A673 (cell line): ENCODE measurements at regions not wholly inside any gene's neighbourhood (a gene's known extent, or its start where the extent isn't known, plus 50 kb on each side); places are given as distances from the start of the nearest gene placed in this dataset.

Source experiments
- BruUV-seq: library from RNA; stranded (reverse); fragments of 400-500 nt; replicated peaks from 2 replicates; lab custom pipeline; 2021; lab: Mats Ljungman, UMichigan
- CTCF ChIA-PET: fragments of 300-600 bp; sonication (Branson Sonifier 250); formaldehyde crosslinking; loops from one replicate; lab custom pipeline; 2022; ENCODE audit warnings: antibody characterized with exemption; lab: Charles Lee
- POLR2A ChIA-PET: fragments of 300-600 bp; sonication (Branson Sonifier 250); formaldehyde crosslinking; loops from one replicate; lab custom pipeline; 2022; ENCODE audit warnings: antibody characterized with exemption; ENCODE audit not compliant: low non-redundant PET; lab: Charles Lee
- DNase-seq: peaks from one replicate; pipeline ENCODE4 v3.0.0-alpha.2; 2015; ENCODE audit warnings: low spot score
- H3K27ac ChIP-seq: fragments of 200-600 bp; sonication (generic); 2 replicates; pipeline ENCODE4 v1.5.1; 2016; ENCODE audit warnings: mixed run types, low read depth, mild to moderate bottlenecking, mixed read lengths, antibody characterized with exemption, low read length; ENCODE audit not compliant: poor library complexity, severe bottlenecking
- H3K27me3 ChIP-seq: fragments of 200-600 bp; sonication (generic); replicated peaks from 2 replicates; pipeline ENCODE4 v1.6.1; 2017; ENCODE audit warnings: mixed run types, low read depth, mild to moderate bottlenecking, mixed read lengths, antibody characterized with exemption, low read length; ENCODE audit not compliant: insufficient read depth, poor library complexity
- H3K36me3 ChIP-seq: fragments of 200-600 bp; sonication (generic); 2 replicates; pipeline ENCODE4 v1.6.1; 2016; ENCODE audit warnings: mixed run types, mild to moderate bottlenecking, mixed read lengths, antibody characterized with exemption, low read length; ENCODE audit not compliant: insufficient read depth, poor library complexity, severe bottlenecking
- H3K4me1 ChIP-seq: fragments of 200-600 bp; sonication (generic); 2 replicates; pipeline ENCODE4 v1.6.1; 2017; ENCODE audit warnings: mixed run types, mild to moderate bottlenecking, mixed read lengths, antibody characterized with exemption, low read length; ENCODE audit not compliant: insufficient read depth, poor library complexity, severe bottlenecking
- H3K4me3 ChIP-seq: fragments of 200-600 bp; sonication (generic); 2 replicates; pipeline ENCODE4 v1.5.1; 2016; ENCODE audit warnings: low read depth, mixed run types, mild to moderate bottlenecking, mixed read lengths, low read length; ENCODE audit not compliant: poor library complexity, severe bottlenecking
- H3K9me3 ChIP-seq: fragments of 200-600 bp; sonication (generic); 2 replicates; pipeline ENCODE4 v1.6.1; 2016; ENCODE audit warnings: mixed run types, low read depth, mild to moderate bottlenecking, mixed read lengths, antibody characterized with exemption, low read length; ENCODE audit not compliant: poor library complexity, severe bottlenecking
- EZH2 ChIP-seq: fragments of 200-600 bp; sonication (generic); IDR thresholded peaks from 2 replicates; pipeline ENCODE4 v1.6.1; 2017; ENCODE audit warnings: borderline replicate concordance, low read depth, mild to moderate bottlenecking, mixed read lengths, antibody characterized with exemption, low read length; ENCODE audit not compliant: poor library complexity, severe bottlenecking
- intact Hi-C: fragments of 100-400 bp; cut with micrococcal nuclease; formaldehyde crosslinking; loops from one replicate; pipeline ENCODE4 v1.10.0; 2022; ENCODE audit not compliant: unreplicated experiment
- TF ChIP-seq, protein P1 (sequence below): fragments of 300-800, 200-600 bp; sonication (generic); conservative IDR thresholded peaks from 2 replicates; pipeline ENCODE4 v1.5.1; 2017; ENCODE audit warnings: low read depth, mild to moderate bottlenecking, antibody characterized with exemption, low read length, moderate library complexity, mixed read lengths

DNA sequence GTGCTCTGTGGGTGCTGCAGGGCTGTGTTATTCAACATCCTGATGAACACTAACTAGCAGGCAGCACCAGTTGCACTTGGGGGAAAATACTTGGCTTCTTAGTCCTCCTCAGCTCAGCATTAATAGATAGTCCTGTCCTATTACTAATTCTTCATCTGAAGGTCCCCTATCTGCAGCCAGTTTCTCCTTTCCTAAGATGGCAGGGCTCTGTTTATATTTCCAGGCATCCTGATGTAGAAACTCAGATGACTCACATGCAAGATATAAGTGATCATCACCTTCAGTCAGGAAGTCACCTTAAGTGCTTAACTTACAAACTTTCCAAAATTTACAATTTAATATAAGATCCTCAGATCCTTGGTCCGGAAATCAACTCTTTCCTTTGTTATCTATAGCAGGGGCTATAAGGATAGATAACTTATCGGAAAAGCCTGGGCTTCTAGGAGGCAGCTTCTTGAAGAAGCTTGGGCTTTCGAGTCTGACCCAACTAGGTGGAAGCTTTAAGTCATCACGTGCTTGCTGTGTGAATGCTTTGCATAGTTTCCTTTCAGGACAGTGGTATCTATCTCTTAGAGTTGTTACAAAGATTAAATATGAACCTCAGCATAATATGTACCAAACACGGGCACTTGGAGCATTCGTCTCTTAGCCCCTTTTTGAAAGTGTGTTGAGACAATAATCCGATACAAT, 181.0 kb upstream of the GRIP1 start:
- ChIA-PET CTCF (no interaction called here), POLR2A (no interaction called here)
- H3K4me1 ChIP-seq = no peaks in the 10 kb centered on the region
- H3K27ac ChIP-seq = no peak overlapping the region
- intact Hi-C loops = no loop called here
- no peak overlapping the region for H3K4me3 ChIP-seq
- H3K27me3 ChIP-seq = peaks cover 33% of the 10 kb centered on the region
- DNase-seq = no peak
- BruUV-seq = no TSS peak
- no peaks in the 10 kb centered on the region for H3K9me3 ChIP-seq
- no peaks in the 10 kb centered on the region for H3K36me3 ChIP-seq
- no peak for TF ChIP-seq EZH2
- TF ChIP-seq, protein P1, sequence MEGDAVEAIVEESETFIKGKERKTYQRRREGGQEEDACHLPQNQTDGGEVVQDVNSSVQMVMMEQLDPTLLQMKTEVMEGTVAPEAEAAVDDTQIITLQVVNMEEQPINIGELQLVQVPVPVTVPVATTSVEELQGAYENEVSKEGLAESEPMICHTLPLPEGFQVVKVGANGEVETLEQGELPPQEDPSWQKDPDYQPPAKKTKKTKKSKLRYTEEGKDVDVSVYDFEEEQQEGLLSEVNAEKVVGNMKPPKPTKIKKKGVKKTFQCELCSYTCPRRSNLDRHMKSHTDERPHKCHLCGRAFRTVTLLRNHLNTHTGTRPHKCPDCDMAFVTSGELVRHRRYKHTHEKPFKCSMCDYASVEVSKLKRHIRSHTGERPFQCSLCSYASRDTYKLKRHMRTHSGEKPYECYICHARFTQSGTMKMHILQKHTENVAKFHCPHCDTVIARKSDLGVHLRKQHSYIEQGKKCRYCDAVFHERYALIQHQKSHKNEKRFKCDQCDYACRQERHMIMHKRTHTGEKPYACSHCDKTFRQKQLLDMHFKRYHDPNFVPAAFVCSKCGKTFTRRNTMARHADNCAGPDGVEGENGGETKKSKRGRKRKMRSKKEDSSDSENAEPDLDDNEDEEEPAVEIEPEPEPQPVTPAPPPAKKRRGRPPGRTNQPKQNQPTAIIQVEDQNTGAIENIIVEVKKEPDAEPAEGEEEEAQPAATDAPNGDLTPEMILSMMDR = no peak

DNA sequence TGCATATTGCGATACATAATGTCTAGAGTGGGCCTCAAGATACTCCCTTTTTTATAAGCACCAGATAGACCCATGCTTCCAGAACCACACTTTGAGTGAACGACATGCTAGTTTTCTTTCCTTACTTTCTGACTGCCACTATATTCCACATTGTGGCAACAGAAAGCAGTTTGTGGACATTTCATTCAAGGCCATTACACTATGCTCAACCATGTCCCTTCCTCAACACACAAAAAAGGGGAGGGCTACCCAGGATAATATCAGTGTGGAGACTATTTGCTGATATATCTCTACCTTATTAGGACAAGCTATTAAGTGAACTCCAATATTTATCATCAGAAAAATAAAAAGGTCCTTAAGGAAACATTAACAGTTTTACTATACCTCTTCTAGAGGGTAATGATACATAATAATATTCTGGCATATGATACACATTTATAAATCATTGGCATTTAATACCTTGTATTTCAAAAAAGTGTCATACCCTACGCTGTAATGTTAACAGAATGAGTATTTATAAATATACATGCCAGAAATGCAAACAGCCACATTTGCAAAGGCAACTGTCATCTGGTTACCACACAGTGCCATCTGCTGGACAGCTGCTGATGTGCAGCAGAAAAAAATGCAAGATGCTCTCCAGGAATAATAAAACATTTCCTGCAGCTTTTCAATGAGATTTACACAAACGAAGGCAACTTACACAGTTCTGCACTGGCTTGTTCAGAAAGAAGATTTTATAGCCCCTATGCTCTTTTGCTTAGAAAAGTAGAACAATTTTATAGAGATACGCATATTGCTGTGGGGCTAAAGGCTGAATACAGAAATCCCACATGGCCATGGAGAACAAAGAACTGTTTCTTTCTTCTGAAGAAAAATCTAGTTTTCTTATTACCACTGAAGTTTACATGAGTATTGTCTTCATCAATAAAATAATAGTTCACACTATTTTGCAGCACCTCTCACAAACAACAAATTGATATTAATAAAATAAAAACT, 182.2 kb upstream of the GRIP1 start:
- Histone ChIP-seq H3K4me3 (no peak overlapping the region), H3K36me3 (no peaks in the 10 kb centered on the region), H3K4me1 (no peaks in the 10 kb centered on the region), H3K9me3 (no peaks in the 10 kb centered on the region), H3K27me3 (peaks cover 44% of the 10 kb centered on the region), H3K27ac (no peak overlapping the region)
- POLR2A ChIA-PET = no interaction called here
- BruUV-seq = no TSS peak
- intact Hi-C loops = no loop called here
- CTCF ChIA-PET = interaction anchor here (0.6 kb wide), 1 partner anchor 69 kb away, joined by 3 read pairs; no protein-coding TSS in a partner anchor
- DNase-seq = peak; percentile 63
- no peak for TF ChIP-seq EZH2
- TF ChIP-seq, protein P1 = peak; percentile 96

DNA sequence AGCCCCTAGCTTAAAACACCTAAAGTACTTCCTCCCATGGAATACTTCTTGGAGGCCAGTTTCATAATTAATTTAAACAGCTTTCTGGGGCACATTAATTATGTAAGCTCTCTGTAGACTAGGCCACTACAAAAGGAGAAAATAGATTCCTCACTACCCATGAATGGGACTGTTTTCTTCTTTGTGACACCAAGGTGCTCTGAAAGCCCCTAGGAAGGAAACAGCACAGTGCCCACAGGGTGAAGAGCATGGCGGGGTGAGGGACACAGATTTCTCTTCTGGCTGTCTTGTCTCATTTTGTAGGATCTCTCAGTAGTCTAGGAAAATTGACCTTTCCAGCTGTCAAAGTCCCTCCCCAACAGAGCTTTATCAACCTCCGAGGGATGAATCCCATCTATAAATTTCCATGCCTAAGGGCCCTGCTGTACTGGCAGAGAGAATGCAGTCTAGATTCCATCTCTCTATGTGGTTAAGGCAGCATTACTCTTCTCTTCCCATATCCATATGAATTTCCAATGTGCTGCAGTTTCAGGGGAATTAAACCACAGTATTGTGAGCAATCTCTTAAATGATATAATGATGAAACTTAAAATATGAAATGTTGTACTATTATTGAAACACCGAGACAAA, 183.6 kb upstream of the GRIP1 start:
- TF ChIP-seq EZH2 = no peak
- TF ChIP-seq, protein P1 = no peak
- POLR2A ChIA-PET = no interaction called here
- no peak overlapping the region for H3K27ac ChIP-seq
- no peaks in the 10 kb centered on the region for H3K9me3 ChIP-seq
- peaks cover 45% of the 10 kb centered on the region for H3K27me3 ChIP-seq
- DNase-seq = no peak
- H3K4me3 ChIP-seq = no peak overlapping the region
- H3K4me1 ChIP-seq = no peaks in the 10 kb centered on the region
- CTCF ChIA-PET = no interaction called here
- BruUV-seq = no TSS peak
- intact Hi-C loops = no loop called here
- H3K36me3 ChIP-seq = no peaks in the 10 kb centered on the region
